HG03039 (cell line): ENCODE measurements at regions not wholly inside any gene's neighbourhood (a gene's known extent, or its start where the extent isn't known, plus 50 kb on each side); places are given as distances from the start of the nearest gene placed in this dataset.

Source experiments
- ATAC-seq: cut with Tn5 transposase; IDR thresholded peaks from one replicate; pipeline ENCODE4 v1.9.1; 2021; ENCODE audit warnings: mild to moderate bottlenecking, moderate library complexity; ENCODE audit not compliant: unreplicated experiment

DNA sequence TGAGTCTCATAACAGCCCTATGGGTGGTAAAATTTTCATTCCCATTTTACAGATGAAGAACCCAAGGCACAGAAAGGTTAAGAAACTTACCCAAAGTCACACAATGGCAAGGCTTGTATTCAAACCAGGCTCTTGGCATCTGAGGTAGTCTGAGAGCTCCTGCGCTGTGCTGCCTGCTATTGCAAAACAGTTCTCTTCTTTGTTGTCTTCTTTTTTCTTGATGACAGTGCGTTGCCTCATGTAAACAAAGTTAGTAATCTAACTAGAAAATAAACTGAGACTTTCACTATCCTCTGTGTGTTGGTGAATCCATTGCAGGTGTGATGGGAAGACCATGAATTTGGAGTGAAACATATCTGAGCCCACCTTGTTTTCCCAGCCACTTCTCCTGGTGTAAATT, 240.8 kb downstream of the PTEN start:
- no peak for ATAC-seq

- ATAC-seq = no peak
Measured at GRCh38 chr10:88106366-88106765, 242.9 kb downstream of the PTEN start.

- no peak for ATAC-seq
Measured at GRCh38 chr10:88107296-88108097, 244.1 kb downstream of the PTEN start.

DNA sequence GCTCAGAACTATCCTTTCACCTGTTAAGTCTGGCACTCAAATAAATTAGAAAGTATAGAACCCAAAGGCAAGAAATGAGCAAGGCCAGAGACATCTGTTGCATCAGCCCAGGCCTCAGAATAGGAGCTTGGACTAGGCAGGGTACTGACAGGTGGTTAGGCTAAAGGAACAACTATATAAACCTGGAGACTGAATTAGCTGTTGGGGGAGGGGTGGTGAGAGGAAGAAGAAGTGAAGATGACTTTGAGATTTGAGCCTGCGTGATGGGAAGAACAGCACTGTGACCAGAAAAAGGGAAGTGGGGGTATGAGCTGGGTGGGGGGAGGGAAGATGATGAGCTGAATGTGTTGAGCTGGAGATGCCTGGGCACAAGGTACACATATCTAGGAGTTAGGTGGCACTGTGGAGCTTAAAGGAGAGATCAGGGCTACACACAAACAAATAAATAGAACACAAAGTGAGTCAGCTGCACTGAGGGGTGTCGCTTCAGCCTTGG, 244.7 kb downstream of the PTEN start:
- ATAC-seq = no peak

DNA sequence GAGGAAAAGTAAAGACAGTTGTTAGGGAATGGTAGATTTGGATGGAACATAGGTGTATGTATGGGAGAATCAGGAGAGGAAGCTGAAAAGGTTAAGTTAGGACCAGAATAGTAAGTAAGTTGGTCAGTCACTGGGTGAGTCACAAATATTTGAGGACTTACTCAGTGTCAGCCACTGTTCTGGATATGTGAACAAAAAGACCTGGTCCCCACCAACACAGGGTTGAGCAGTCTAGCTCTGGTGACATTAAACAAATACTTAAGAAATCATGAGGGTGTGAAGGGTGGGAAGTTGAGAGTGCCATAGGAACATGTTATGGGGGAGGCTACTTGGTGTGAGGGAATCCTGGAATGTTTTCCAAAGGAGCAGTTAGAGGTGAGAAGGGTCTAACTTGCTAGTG, 246.9 kb downstream of the PTEN start:
- ATAC-seq = no peak

- ATAC-seq = no peak
Measured at GRCh38 chr10:88110822-88111221, 247.4 kb downstream of the PTEN start.

DNA sequence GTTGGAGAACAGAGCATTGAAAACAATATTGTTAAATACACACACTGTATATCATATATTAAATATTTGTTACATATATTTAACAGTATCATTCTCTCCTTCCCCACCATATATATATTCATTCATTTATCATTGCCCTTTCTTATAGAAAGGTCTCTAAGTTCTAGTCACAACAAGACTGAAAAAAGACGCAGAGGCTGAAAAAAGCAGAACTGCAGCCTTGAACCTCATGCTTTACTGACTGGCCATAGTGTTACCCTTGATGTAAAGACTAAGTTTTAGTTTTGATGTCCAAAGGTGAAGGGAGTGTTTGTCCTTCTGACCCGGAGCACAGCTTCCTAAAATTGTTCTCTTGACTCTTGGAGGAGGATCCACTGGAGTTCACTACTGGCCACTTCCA, 247.9 kb downstream of the PTEN start:
- ATAC-seq = no peak

DNA sequence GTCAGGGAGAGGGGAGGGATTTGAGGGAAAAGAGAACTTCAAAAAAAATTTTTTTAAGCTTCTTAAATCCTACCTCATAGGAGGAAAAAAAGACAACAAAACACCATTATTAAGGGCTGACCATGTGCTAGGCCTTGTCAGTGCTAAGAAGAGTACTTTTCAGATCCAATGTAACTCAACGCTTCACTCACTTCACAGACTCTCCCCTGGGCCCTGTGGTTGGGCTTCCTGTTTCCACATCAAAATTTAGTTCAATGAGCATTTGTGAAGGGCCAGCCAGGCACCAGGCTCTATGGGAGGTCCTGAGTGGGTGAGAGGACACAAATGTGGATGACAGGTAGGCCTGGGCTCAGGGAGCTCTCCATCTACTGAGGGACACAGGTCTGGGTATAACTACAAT, 249.8 kb downstream of the PTEN start:
- no peak for ATAC-seq

DNA sequence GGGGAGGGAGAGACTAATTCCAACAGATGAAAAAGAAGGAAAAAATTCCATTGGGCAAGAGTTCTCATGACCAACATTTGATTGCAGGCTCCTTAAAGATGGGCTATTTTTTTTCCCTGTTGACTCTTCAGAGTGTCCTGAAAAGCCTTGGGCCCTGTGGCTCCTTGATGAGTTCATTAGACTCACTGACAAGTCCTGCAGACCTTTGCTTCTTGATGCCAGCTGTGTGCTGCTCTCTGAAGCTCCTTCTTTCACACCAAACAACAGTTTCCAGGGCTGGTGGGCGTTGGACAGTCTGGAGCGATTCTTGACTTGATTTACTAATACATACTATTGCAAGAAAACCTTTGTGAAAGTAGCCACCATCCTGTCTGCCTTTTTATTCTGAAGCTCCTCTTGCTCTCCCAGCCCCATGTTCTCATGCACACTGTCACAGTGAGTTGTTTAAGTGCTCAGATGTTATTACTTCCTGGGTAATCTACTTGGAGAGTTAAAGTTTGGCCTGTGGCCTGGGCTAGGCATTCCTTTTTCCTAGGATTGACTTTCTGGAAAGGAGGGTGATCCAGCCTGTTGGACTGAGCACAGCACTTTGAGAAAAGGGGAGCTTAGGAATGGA, 250.3 kb downstream of the PTEN start:
- no peak for ATAC-seq

DNA sequence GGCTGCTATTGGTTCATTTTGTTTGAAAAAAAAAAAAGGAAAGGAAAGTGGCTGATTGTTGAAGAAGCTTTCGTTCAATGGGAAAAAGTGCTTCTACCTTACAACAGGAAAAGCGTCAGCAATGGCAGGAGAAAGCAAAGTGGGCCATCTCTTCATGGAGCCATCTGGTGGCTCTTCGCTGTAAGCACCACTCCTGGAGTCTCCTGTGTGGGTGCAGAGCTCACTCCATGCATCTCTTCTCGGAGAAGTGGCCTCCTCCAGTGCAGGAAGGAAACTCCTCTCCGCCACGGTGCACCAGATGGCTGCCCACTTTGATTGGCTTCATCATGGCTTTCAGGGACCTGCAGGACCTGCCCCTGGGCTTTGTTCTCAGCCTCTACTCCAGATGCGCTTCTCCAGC, 250.9 kb downstream of the PTEN start:
- ATAC-seq = no peak

DNA sequence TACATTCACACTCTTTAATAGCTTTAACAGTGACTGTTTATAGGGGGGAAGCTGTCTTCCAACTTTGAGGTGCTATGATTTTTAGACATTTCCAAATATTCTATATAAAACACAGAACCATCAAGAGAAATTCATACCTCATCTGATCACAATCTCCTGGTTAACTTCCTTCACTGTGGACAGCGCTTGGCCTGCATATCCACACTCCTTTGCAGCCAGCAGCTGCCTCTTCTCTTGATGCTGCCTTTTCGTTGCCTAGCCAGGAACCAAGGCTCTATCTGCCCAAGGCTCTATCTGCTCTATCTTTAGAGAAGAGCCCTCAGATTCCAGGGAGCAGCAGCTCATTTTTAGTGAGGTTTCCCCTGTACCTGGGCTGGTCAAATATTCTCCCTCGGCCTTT, 252.0 kb downstream of the PTEN start:
- ATAC-seq = no peak

DNA sequence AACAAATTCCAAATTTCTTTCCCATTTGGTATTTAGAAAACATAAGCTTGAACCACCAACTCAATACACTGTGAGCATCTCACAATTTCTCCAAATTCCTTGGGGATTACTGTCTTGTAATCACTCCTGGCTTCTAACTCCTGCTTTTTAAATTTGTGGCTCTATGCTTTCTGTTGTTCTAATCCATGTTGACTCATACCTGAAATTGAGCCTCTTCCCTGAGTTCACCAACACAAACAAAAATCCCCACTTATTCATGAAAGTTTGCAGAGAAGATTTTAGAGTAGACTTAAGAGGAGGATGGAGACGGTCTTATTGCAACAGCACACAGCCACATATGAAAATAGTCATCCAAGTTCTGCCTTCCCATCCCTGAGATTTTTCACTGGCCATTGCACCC, 252.5 kb downstream of the PTEN start:
- no peak for ATAC-seq

DNA sequence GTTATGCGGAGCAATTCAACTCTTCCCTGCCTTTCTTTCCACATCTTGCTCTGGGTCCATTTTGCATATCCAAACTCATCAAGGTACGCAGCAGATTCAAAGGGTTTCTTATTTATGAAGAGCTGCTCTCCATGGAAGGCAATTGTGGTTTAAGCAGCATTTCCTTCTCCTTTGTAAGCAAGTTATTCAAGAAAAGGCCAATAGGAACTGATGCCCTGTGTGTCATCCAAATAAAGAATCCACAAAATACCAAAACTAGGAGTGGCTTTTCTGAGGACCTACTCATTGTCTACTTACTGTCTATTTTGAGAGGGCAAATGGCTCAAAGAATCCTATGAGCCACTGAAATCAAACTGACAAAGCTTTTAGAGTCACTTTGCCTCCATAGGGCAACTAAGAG, 253.1 kb downstream of the PTEN start:
- no peak for ATAC-seq

GRCh38 chr10:88116971-88117626, 253.7 kb downstream of the PTEN start:
- ATAC-seq = no peak

GRCh38 chr10:88117869-88118632, 254.6 kb downstream of the PTEN start:
- ATAC-seq = no peak

- ATAC-seq = no peak
Measured at GRCh38 chr10:88118729-88119128, 255.3 kb downstream of the PTEN start.

- no peak for ATAC-seq
Measured at GRCh38 chr10:88119160-88119559, 255.7 kb downstream of the PTEN start.

GRCh38 chr10:88120075-88120474, 256.6 kb downstream of the PTEN start:
- ATAC-seq = no peak

DNA sequence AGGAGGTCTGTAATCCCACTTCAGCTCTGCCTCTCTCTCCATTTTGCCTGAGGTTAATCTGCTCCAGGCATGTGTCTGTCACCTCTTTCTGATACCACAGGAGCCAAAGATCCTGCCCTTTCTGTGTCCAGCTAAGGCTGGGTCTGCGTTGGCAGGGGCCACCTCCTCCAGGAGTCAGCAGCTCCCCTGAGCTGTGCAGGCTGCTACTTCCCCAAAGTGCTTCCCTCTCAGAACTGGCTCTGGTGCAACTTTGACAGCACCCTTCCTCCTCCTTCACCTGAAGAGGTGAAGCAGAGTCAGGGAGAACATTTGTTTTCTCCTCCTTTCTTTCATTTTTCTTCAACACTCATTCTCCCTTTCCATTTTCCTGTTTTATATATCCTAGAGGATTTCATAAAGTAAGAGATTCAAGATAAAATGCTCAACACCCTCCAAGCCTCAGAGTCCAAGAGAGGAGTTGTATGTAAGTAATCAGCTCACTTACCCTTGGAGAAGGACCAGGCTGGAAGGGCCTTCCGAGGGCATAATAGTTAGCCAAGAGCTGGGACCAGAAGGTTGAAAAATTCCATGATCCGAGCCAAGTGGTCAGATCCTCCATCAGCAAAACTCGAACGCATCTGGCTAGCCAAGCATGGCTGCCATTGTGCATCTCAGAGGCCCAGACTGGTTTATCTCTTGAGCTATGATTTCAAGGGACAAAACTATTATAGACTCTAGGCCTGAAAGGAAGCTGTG, 257.3 kb downstream of the PTEN start:
- no peak for ATAC-seq

GRCh38 chr10:88121361-88121760, 257.9 kb downstream of the PTEN start:
- no peak for ATAC-seq

GRCh38 chr10:88122145-88122544, 258.7 kb downstream of the PTEN start:
- ATAC-seq = no peak
